ENCODE measurements at regions not wholly inside any gene's neighbourhood (a gene's known extent, or its start where the extent isn't known, plus 50 kb on each side); places are given as distances from the start of the nearest gene placed in this dataset.

GRCh38 chr16:60225541-60225940 lies 1491.4 kb upstream of the GOT2 start:
- TF ChIP-seq NFIC (IDR thresholded peaks at IDR 0.05) (no peak), USF1 (IDR thresholded peaks at IDR 0.05) (no peak)
